GM20431 (cell line): ENCODE measurements at regions not wholly inside any gene's neighbourhood (a gene's known extent, or its start where the extent isn't known, plus 50 kb on each side); places are given as distances from the start of the nearest gene placed in this dataset.

Experiments used
- in situ Hi-C: fragments of 300-500 bp; cut with MseI, MboI; formaldehyde crosslinking; loops from one replicate; pipeline ENCODE4 v1.15.0; 2020; ENCODE audit warnings: low sequenced_read_pairs; ENCODE audit not compliant: unreplicated experiment

GRCh38 chr17:79219208-79219935 lies 144.7 kb downstream of the ENGASE start:
- in situ Hi-C loops, result no loop called here

- in situ Hi-C loops, result no loop called here
Observed at GRCh38 chr17:79218825-79219200, 144.2 kb downstream of the ENGASE start.

GRCh38 chr17:79218175-79218824 lies 143.7 kb downstream of the ENGASE start:
- in situ Hi-C loops, result no loop called here

- in situ Hi-C loops, result no loop called here
Observed at GRCh38 chr17:79217473-79218135, 143.0 kb downstream of the ENGASE start.

DNA sequence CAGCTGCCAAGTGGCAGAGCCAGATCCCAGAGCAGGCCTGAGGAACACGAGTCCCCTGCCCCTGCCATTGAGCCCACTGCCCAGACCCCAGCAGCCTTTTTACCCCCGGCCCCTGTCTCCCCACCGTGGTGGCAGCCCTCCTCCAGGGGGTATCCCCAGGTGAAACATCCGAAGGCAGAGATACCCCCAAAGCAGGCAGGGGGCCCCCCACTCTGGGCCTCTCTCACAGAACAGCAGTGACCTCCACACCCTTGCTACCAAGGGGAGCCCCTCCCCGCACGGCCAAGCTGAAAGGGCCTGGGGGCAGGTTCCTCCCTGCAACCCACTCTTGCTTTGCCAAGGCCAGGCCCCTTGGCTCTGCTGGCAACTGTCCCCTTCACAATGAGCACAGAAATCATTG lies 142.2 kb downstream of the ENGASE start:
- in situ Hi-C loops, result no loop called here

DNA sequence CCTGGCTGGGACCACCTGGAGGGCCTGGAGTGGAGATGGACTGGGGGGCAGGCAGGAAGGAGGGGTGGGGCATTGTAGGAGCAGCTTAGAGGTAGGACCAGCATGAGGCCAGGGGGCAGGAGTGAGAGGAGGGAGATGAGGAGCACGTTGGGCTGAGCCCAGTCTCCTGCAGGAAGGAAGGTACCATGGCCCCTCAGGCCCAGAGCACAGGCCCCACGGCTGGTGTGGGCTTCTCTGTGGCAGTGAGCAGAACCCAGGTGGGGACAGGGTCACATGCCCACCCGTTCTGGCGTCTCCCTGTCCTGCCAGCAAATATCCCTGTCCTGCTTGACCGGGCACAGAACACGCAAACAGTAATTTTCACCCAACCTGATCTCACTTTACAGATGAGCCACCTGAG lies 141.8 kb downstream of the ENGASE start:
- in situ Hi-C loops, result no loop called here

DNA sequence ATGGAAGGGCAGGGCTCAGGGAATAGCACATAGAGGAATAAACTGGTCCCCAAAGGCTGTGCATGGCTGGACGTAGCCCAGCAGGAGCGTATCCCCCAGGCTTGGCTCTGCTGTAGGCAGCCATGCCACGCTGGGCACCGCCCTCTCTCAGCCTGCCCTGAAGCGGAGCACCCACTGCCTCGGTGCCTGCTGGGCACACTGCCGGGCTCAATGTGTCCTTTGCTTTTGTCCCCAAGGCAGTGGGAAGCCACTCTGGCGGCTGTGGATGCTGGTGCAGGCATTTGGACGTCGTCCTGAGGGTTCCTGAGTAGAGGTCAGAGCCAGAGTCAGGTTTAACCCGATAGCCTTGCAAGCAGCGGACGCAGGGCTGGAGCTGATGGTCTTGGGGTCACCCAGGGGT lies 141.0 kb downstream of the ENGASE start:
- in situ Hi-C loops, result no loop called here

DNA sequence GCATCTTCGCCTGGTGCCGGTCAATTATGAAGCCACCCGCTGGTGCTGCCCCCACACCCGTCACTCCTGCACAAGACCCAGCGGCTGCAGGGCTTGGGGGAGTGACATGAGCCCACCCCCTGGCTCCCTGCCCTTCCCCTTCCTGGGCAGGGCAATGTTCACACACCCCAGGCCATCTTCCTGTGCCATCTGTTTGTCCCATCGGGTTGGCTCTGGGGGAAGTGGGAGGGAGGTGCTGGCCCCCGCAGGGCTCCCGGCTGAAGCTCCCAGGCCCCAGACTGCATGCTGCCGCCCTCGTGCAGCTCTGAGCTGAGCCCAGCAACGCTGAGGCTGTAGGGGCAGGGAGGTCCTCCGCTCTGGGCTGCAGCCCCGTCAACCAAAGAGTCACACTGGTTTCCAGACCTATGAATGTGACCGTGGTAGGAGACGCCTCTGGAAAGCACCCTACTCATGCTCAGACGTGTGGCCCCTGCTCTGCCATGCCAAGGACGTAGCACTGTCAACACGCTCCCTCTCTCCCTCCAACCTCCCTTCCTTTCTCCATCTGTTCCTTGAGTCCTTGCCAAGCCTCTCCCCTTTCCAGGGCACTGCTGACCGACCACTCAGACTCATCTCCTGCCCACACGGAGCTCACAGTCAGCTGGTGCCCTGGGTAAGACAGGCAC lies 140.4 kb downstream of the ENGASE start:
- in situ Hi-C loops, result no loop called here

GRCh38 chr17:79214459-79214858 lies 139.8 kb downstream of the ENGASE start:
- in situ Hi-C loops, result no loop called here

GRCh38 chr17:79213305-79213704 lies 138.7 kb downstream of the ENGASE start:
- in situ Hi-C loops, result no loop called here

- in situ Hi-C loops, result no loop called here
Observed at GRCh38 chr17:79212149-79213087, 137.8 kb downstream of the ENGASE start.

DNA sequence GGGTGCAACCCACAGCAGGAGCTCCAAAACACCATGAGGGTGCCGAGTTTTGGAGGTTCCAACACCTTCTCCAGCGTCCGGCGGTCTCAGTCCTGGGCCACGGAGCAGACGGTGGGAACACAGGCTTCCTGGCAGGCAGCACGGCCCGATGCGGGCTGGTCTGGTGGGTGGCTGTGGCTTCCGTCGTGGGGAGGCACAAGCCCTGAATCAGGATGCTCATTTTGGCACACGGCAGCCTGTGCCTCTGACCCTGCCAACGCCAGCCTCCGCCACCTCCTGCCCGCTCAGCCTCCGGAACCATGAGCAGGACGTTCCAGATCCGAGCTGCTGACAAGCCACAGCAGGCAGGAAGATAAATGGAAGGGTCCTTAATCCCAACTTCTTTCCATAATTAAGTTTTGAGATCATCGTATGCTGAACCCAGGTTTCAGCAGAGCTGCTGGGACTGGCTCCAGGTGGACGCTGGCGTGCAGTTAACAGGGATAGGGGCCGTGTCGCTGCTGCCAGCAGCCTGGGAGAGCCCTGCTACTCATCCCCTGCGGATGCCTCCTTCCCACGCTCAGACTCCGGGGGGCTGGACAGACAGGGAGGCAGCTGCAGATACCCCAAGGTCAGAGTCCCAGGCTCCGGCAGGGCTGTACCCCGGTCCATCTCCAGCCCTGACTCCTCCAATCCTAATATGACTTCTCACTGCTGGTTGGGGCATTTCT lies 136.6 kb downstream of the ENGASE start:
- in situ Hi-C loops, result no loop called here

- in situ Hi-C loops, result no loop called here
Observed at GRCh38 chr17:79210638-79211037, 136.0 kb downstream of the ENGASE start.

GRCh38 chr17:79207960-79208359 lies 133.3 kb downstream of the ENGASE start:
- in situ Hi-C loops, result no loop called here

DNA sequence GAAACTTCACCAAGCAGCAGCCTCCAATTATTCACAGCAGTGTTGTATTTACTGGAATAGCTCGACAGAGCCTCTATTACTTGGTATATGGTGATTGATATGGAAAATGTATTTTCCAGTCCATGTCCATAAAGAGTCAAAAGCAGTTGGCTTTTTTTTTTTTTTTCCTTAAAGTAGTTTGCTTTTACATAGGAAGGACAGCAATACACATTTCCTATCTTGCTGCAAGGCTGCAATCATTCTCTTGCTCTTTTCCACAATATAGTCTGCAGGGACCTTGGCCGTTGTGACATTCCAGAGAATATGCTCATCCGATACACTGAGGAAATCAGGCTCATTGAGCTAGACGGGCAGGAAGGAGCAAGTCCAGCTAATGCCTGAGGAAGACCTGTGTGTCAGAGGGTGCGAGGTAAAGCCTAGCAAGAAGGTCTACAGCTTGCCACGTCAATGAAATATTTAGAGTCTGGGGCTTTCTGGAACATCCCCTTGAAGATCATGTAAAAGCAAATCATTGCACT lies 131.1 kb downstream of the ENGASE start:
- in situ Hi-C loops, result no loop called here

GRCh38 chr17:79204261-79204660 lies 129.6 kb downstream of the ENGASE start:
- in situ Hi-C loops, result no loop called here

DNA sequence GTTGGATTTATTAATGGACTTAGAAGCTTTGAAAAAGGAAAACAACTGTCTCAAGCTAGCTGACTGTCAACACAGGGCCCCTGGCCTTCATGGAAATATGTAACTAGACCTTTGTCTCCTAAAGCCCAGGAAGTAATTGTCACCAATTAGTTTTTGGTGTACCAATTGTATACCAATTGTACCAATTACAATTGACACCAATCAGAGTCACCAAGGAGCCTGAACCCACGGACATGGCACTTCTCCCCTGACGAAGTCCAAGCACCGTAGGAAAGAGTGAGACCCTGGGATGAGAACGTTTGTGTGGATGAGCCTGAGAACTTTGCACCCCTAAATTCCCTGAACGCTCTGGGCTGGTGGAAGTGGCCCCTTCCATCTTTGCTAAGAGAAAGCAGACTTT lies 129.0 kb downstream of the ENGASE start:
- in situ Hi-C loops, result no loop called here

DNA sequence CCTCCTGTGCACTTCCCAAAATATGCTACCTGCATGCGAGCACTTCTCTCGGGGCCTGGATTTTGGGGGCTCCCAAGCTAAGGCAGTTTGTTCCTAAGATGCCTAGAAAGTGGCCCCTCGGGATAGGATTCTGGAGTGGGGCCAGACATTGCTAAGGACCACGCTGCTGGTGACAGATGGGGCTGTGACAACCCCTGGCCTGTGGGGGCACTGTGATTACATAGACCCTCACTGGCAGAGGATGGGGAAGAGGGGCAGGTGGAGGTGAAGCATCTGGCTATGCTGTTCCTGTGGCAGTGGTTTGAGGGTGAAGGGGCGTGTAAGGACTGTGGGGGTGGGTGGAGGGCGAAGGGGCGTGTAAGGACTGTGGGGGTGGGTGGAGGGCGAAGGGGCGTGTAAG lies 128.4 kb downstream of the ENGASE start:
- in situ Hi-C loops, result no loop called here

- in situ Hi-C loops, result no loop called here
Observed at GRCh38 chr17:79202480-79202879, 127.9 kb downstream of the ENGASE start.
